OCI-LY7 (cell line): ENCODE measurements at regions not wholly inside any gene's neighbourhood (a gene's known extent, or its start where the extent isn't known, plus 50 kb on each side); places are given as distances from the start of the nearest gene placed in this dataset.

Experiments used
- BruUV-seq: library from RNA; stranded (reverse); fragments of 400-500 nt; replicated peaks from 2 replicates; lab custom pipeline; 2021; lab: Mats Ljungman, UMichigan
- CTCF ChIA-PET: fragments of 300-600 bp; sonication (Branson Sonifier 250); formaldehyde crosslinking; loops from one replicate; lab custom pipeline; 2022; ENCODE audit warnings: antibody characterized with exemption; ENCODE audit not compliant: unreplicated experiment; lab: Charles Lee
- POLR2A ChIA-PET: fragments of 300-600 bp; sonication (Branson Sonifier 250); formaldehyde crosslinking; loops from one replicate; lab custom pipeline; 2022; ENCODE audit warnings: antibody characterized with exemption; lab: Charles Lee
- DNase-seq: peaks from one replicate; pipeline ENCODE4 v3.0.0-alpha.2; 2015; ENCODE audit warnings: low spot score
- H2AFZ ChIP-seq: fragments of 200-600 bp; sonication (generic), shearing (Covaris generic); 2 replicates; pipeline ENCODE4 v1.6.1; 2014; ENCODE audit warnings: mild to moderate bottlenecking, antibody characterized with exemption, low read length, moderate library complexity
- H3K27ac ChIP-seq: fragments of 200-600 bp; sonication (generic); 2 replicates; pipeline ENCODE4 v1.5.1; 2014; ENCODE audit warnings: mixed run types, low read depth, mild to moderate bottlenecking, moderate library complexity, low read length, inconsistent platforms; ENCODE audit not compliant: poor library complexity, severe bottlenecking
- H3K36me3 ChIP-seq: fragments of 200-600 bp; sonication (generic); 2 replicates; pipeline ENCODE4 v1.6.1; 2014; ENCODE audit warnings: mild to moderate bottlenecking, antibody characterized with exemption, low read length, moderate library complexity, mixed read lengths; ENCODE audit not compliant: insufficient read depth
- H3K4me1 ChIP-seq: fragments of 200-600 bp; sonication (generic); 2 replicates; pipeline ENCODE4 v1.5.1; 2014; ENCODE audit warnings: mild to moderate bottlenecking, low read length; ENCODE audit not compliant: insufficient read depth, poor library complexity, severe bottlenecking
- H3K4me2 ChIP-seq: fragments of 200-600 bp; sonication (generic); 2 replicates; pipeline ENCODE4 v1.6.1; 2014; ENCODE audit warnings: mild to moderate bottlenecking, low read length
- H3K4me3 ChIP-seq: fragments of 200-600 bp; sonication (generic); 2 replicates; pipeline ENCODE4 v1.5.1; 2014; ENCODE audit warnings: mild to moderate bottlenecking, low read depth, low read length; ENCODE audit not compliant: poor library complexity, severe bottlenecking
- H3K79me2 ChIP-seq: fragments of 200-600 bp; sonication (generic); 2 replicates; pipeline ENCODE4 v1.6.1; 2016; ENCODE audit warnings: low read depth, mild to moderate bottlenecking, low read length, moderate library complexity, mixed read lengths; ENCODE audit not compliant: insufficient read depth
- H3K9me2 ChIP-seq: fragments of 200-600 bp; sonication (generic); 2 replicates; pipeline ENCODE4 v1.6.1; 2016; ENCODE audit warnings: mild to moderate bottlenecking, low read length, mixed read lengths; ENCODE audit not compliant: insufficient read depth
- H3K9me3 ChIP-seq: fragments of 200-600 bp; sonication (generic); 2 replicates; pipeline ENCODE4 v1.6.1; 2014; ENCODE audit warnings: mild to moderate bottlenecking, mixed run types, low read length, mixed read lengths
- H4K20me1 ChIP-seq: fragments of 200-600 bp; sonication (generic); 2 replicates; pipeline ENCODE4 v1.6.1; 2014; ENCODE audit warnings: mild to moderate bottlenecking, antibody characterized with exemption, low read length, moderate library complexity, mixed read lengths; ENCODE audit not compliant: insufficient read depth
- EZH2phosphoT487 ChIP-seq: fragments of 200-600 bp; sonication (generic); IDR thresholded peaks from 2 replicates; pipeline ENCODE4 v1.6.1; 2018; ENCODE audit warnings: low read depth, borderline replicate concordance, mild to moderate bottlenecking, mixed run types, antibody characterized with exemption, low read length, moderate library complexity, mixed read lengths
- intact Hi-C: fragments of 100-400 bp; cut with micrococcal nuclease; formaldehyde crosslinking; loops from one replicate; pipeline ENCODE4 v1.10.0; 2022; ENCODE audit not compliant: unreplicated experiment
- TF ChIP-seq, protein P1 (sequence below): fragments of 200-600 bp; sonication (generic); conservative IDR thresholded peaks from 2 replicates; pipeline ENCODE4 v1.5.1; 2014; ENCODE audit warnings: mild to moderate bottlenecking, antibody characterized with exemption, low read length, moderate library complexity, mixed read lengths

DNA sequence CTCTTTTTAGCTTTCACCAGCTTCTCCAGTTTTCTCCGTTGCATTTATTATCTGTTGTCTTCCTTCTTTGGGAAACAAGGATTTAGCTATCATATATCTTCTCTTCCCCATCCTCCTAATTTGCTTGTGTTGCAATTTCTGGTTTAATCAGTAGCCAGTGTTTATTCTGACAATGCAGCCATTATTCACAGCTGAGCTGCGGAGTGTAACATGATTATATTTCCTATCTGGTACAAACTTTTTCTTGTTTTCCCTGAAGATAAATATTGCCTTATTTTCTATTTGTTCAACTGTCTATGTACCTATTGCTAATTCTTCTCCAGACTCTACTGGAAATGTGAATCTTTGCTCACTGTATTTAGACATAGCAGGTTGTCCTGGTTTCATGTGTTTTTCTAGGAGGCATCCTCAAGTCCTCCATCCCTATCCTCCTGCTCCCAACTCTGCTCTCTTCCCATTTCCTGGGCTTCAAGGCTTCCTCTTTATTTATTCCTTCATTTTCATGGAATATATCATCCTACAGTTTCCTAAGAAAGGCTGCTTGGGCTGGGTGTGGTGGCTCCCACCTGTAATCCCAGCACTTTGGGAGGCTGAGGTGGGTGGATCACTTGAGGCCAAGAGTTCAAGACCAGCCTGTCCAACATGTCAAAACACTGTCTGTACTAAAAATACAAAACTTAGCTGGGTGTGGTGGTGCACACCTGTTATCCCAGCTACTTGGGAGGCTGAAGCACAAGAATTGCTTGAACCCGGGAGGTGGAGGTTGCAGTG lies 72.4 kb upstream of the KDM7A start:
- Histone ChIP-seq H3K4me2 (no peak overlapping the region), H4K20me1 (no peaks in the 10 kb centered on the region), H3K4me1 (no peaks in the 10 kb centered on the region), H3K79me2 (no peaks in the 10 kb centered on the region), H2AFZ (no peak overlapping the region), H3K9me3 (no peaks in the 10 kb centered on the region), H3K27ac (no peak overlapping the region), H3K9me2 (no peaks in the 10 kb centered on the region), H3K4me3 (no peak overlapping the region), H3K36me3 (no peaks in the 10 kb centered on the region)
- ChIA-PET POLR2A (interaction anchor here (0.6 to 1.2 kb wide), 3 partner anchors 14 to 26 kb away, joined by 3 read pairs; no protein-coding TSS in a partner anchor), CTCF (interaction anchor here (0.5 kb wide), 1 partner anchor 229 kb away, joined by 3 read pairs; no protein-coding TSS in a partner anchor)
- BruUV-seq = no TSS peak
- TF ChIP-seq, protein P1, sequence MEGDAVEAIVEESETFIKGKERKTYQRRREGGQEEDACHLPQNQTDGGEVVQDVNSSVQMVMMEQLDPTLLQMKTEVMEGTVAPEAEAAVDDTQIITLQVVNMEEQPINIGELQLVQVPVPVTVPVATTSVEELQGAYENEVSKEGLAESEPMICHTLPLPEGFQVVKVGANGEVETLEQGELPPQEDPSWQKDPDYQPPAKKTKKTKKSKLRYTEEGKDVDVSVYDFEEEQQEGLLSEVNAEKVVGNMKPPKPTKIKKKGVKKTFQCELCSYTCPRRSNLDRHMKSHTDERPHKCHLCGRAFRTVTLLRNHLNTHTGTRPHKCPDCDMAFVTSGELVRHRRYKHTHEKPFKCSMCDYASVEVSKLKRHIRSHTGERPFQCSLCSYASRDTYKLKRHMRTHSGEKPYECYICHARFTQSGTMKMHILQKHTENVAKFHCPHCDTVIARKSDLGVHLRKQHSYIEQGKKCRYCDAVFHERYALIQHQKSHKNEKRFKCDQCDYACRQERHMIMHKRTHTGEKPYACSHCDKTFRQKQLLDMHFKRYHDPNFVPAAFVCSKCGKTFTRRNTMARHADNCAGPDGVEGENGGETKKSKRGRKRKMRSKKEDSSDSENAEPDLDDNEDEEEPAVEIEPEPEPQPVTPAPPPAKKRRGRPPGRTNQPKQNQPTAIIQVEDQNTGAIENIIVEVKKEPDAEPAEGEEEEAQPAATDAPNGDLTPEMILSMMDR = no peak
- TF ChIP-seq EZH2phosphoT487 = no peak
- DNase-seq = no peak
- intact Hi-C loops = no loop called here

DNA sequence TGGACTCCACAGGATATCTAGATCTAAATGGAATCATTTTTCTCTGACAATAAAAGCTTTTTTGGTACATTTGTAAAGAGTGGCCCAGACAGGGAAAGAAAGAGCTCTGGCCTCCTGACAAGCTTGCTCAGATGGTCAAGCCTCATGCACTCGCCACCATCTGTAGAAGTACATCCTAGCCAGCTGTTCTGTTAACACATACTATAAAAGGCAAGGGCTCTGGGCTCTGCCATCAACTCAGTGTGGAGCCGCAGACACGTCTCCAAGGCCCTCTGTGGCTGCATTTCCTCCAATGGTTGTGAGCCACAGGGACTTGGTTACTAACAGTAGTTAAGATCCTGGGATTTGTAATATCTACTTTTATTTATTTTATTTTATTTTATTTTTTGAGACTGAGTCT lies 70.8 kb upstream of the KDM7A start:
- ChIA-PET CTCF (no interaction called here), POLR2A (interaction anchor here (0.6 to 0.7 kb wide), 3 partner anchors 42 to 659 kb away, joined by 3 to 4 read pairs (median 3); no protein-coding TSS in a partner anchor)
- H3K27ac ChIP-seq = no peak overlapping the region
- BruUV-seq = no TSS peak
- no peak overlapping the region for H2AFZ ChIP-seq
- H3K4me3 ChIP-seq = no peak overlapping the region
- no peak for TF ChIP-seq EZH2phosphoT487
- TF ChIP-seq, protein P1 = no peak
- no peaks in the 10 kb centered on the region for H3K9me3 ChIP-seq
- no peaks in the 10 kb centered on the region for H3K36me3 ChIP-seq
- DNase-seq = no peak
- no peaks in the 10 kb centered on the region for H3K79me2 ChIP-seq
- H3K4me1 ChIP-seq = no peaks in the 10 kb centered on the region
- H4K20me1 ChIP-seq = no peaks in the 10 kb centered on the region
- intact Hi-C loops = no loop called here
- H3K4me2 ChIP-seq = no peak overlapping the region
- H3K9me2 ChIP-seq = no peaks in the 10 kb centered on the region

DNA sequence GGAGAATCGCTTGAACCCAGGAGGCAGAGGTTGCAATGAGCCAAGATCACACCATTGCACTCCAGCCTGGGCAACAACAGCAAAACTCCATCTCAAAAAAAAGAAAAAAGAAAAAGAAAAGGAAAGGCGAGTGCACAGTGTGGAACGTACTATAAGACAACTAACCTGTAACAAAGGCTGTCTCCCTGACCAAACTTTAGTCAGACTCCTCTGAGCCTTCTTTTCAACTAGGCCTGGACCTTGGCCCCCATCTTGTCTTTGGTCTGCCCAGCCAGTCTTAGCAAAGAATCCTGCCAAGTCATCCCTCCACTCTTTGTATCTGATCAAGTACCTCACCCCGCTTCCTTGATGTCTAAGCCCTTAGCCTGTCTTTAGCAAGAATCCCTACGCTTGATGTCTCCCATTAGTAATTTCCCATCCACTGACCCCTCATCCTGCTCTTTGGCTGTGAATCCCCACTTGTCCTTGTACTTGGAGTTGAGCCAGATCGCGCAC lies 68.9 kb upstream of the KDM7A start:
- Histone ChIP-seq H3K9me3 (no peaks in the 10 kb centered on the region), H3K79me2 (no peaks in the 10 kb centered on the region), H2AFZ (no peak overlapping the region), H3K4me2 (no peak overlapping the region), H4K20me1 (no peaks in the 10 kb centered on the region), H3K4me3 (no peak overlapping the region), H3K4me1 (no peaks in the 10 kb centered on the region), H3K36me3 (no peaks in the 10 kb centered on the region), H3K27ac (no peak overlapping the region), H3K9me2 (no peaks in the 10 kb centered on the region)
- no TSS peak for BruUV-seq
- intact Hi-C loops = no loop called here
- ChIA-PET POLR2A (no interaction called here), CTCF (no interaction called here)
- DNase-seq = no peak
- TF ChIP-seq, protein P1 = no peak
- TF ChIP-seq EZH2phosphoT487 = no peak
